ENCODE measurements at regions not wholly inside any gene's neighbourhood (a gene's known extent, or its start where the extent isn't known, plus 50 kb on each side); places are given as distances from the start of the nearest gene placed in this dataset.

- no peak for DNase-seq (ENCODE audit: low spot score in 2 of 2)
- no peak overlapping the region for H3K27ac ChIP-seq
- WGBS, 2 donors: 61 to 69% methylated on average over 2 of the region's 2 CpGs
- H3K4me3 ChIP-seq: no peak overlapping the region
- H3K27me3 ChIP-seq: no peaks in the 10 kb centered on the region
- no peaks in the 10 kb centered on the region for H3K4me1 ChIP-seq
- H3K36me3 ChIP-seq: no peaks in the 10 kb centered on the region
- TF ChIP-seq EP300 (IDR thresholded peaks at IDR 0.05) (no peak), POLR2A (IDR thresholded peaks at IDR 0.05) (no peak), CTCF (IDR thresholded peaks at IDR 0.05) (no peak)
- no peaks in the 10 kb centered on the region for H3K9me3 ChIP-seq
These were observed 343.0 kb downstream of the KLF5 start for GRCh38 chr13:73401769-73402168.

GRCh38 chr13:73399347-73400216 lies 340.8 kb downstream of the KLF5 start:
- DNase-seq (ENCODE audit: low spot score in 2 of 2): no peak
- H3K4me3 ChIP-seq: no peak overlapping the region
- no peaks in the 10 kb centered on the region for H3K36me3 ChIP-seq
- no peaks in the 10 kb centered on the region for H3K9me3 ChIP-seq
- H3K27me3 ChIP-seq: no peaks in the 10 kb centered on the region
- no peak overlapping the region for H3K27ac ChIP-seq
- H3K4me1 ChIP-seq: no peaks in the 10 kb centered on the region
- TF ChIP-seq CTCF (IDR thresholded peaks at IDR 0.05) (no peak), POLR2A (IDR thresholded peaks at IDR 0.05) (no peak)
- 45 to 52% methylated on average over 10 of the region's 10 CpGs for WGBS, 2 donors

GRCh38 chr13:73397496-73398305 lies 338.9 kb downstream of the KLF5 start:
- H3K27me3 ChIP-seq: no peaks in the 10 kb centered on the region
- no peak overlapping the region for H3K4me3 ChIP-seq
- no peak for DNase-seq (ENCODE audit: low spot score in 2 of 2)
- no peaks in the 10 kb centered on the region for H3K4me1 ChIP-seq
- no peaks in the 10 kb centered on the region for H3K9me3 ChIP-seq
- H3K27ac ChIP-seq: no peak overlapping the region
- no peaks in the 10 kb centered on the region for H3K36me3 ChIP-seq
- 56 to 64% methylated on average over 8 of the region's 8 CpGs for WGBS, 2 donors
- TF ChIP-seq POLR2A (IDR thresholded peaks at IDR 0.05) (no peak), CTCF (IDR thresholded peaks at IDR 0.05) (no peak), EP300 (IDR thresholded peaks at IDR 0.05) (no peak)

GRCh38 chr13:73394066-73394465 lies 335.3 kb downstream of the KLF5 start:
- DNase-seq (ENCODE audit: low spot score in 2 of 2): no peak
- no peak overlapping the region for H3K4me3 ChIP-seq
- H3K9me3 ChIP-seq: peaks cover 0 to 12% (median 0%) of the 10 kb centered on the region in 4 donors
- no peaks in the 10 kb centered on the region for H3K4me1 ChIP-seq
- H3K36me3 ChIP-seq: no peaks in the 10 kb centered on the region
- TF ChIP-seq EP300 (IDR thresholded peaks at IDR 0.05): no peak
- H3K27me3 ChIP-seq: no peaks in the 10 kb centered on the region
- no peak overlapping the region for H3K27ac ChIP-seq

GRCh38 chr13:73390100-73390499 lies 331.3 kb downstream of the KLF5 start:
- no peak for TF ChIP-seq CTCF (IDR thresholded peaks at IDR 0.05)
- TF ChIP-seq EP300 (IDR thresholded peaks at IDR 0.05): no peak
- TF ChIP-seq POLR2A (IDR thresholded peaks at IDR 0.05): no peak
- Histone ChIP-seq H3K27ac (no peak overlapping the region), H3K9me3 (peaks cover 0 to 12% (median 0%) of the 10 kb centered on the region in 4 donors), H3K36me3 (no peaks in the 10 kb centered on the region), H3K4me1 (no peaks in the 10 kb centered on the region), H3K27me3 (no peaks in the 10 kb centered on the region), H3K4me3 (no peak overlapping the region)
- WGBS, 2 donors: 94 to 96% methylated on average over 2 of the region's 2 CpGs
- DNase-seq (ENCODE audit: low spot score in 2 of 2): no peak
